Neutrophil (primary cell): ENCODE measurements at regions not wholly inside any gene's neighbourhood (a gene's known extent, or its start where the extent isn't known, plus 50 kb on each side); places are given as distances from the start of the nearest gene placed in this dataset.
"Not testable (repeated sequence)": the region's sequence is repeated elsewhere in the genome, so short reads cannot be mapped to it uniquely, and the experiment has no call there.

Experiments
- H3K27ac ChIP-seq: fragments of 200-600 bp; sonication (generic); 2 replicates; pipeline ENCODE4 v1.5.1; 2016; ENCODE audit warnings: mild to moderate bottlenecking, moderate library complexity
- H3K27me3 ChIP-seq: fragments of 200-600 bp; sonication (generic); 2 replicates; pipeline ENCODE4 v1.6.0; 2016; ENCODE audit warnings: mild to moderate bottlenecking
- H3K36me3 ChIP-seq: fragments of 200-600 bp; sonication (generic); 2 replicates; pipeline ENCODE4 v1.5.1; 2017
- H3K4me1 ChIP-seq, 2 experiments: fragments of 200-600 bp in 1 of 2; sonication (generic) in 1 of 2; 1 replicate in 1 of 2; 2 replicates in 1 of 2; pipeline versions ENCODE4 v1.5.1 to v1.6.1; 2013 to 2016; ENCODE audit warnings: low read depth in 1 of 2, low read length in 1 of 2, mild to moderate bottlenecking in 1 of 2, moderate library complexity in 1 of 2; ENCODE audit not compliant: control insufficient read depth in 1 of 2, insufficient read depth in 1 of 2
- H3K4me3 ChIP-seq, 2 experiments: fragments of 200-600 bp in 1 of 2; sonication (generic) in 1 of 2; 1 replicate in 1 of 2; 2 replicates in 1 of 2; pipeline ENCODE4 v1.5.1; 2013 to 2016; ENCODE audit warnings: low read depth in 1 of 2, low read length in 1 of 2, mild to moderate bottlenecking in 1 of 2, moderate library complexity in 1 of 2
- H3K9me3 ChIP-seq: fragments of 200-600 bp; sonication (generic); 2 replicates; pipeline ENCODE4 v1.5.1; 2016
- CTCF ChIP-seq: fragments of 200-600 bp; sonication (generic); IDR thresholded peaks from 2 replicates; pipeline ENCODE4 v1.5.1; 2016; ENCODE audit warnings: antibody characterized with exemption

- no peaks in the 10 kb centered on the region for H3K36me3 ChIP-seq
- no peaks in the 10 kb centered on the region for H3K9me3 ChIP-seq
- no peak overlapping the region for H3K4me3 ChIP-seq
- TF ChIP-seq CTCF: no peak
- H3K4me1 ChIP-seq: no peaks in the 10 kb centered on the region
- no peak overlapping the region for H3K27ac ChIP-seq
- no peaks in the 10 kb centered on the region for H3K27me3 ChIP-seq
These were observed 126.6 kb upstream of the GNAI1 start for GRCh38 chr7:80008039-80008438.

- no peak overlapping the region for H3K4me3 ChIP-seq
- no peaks in the 10 kb centered on the region for H3K9me3 ChIP-seq
- H3K36me3 ChIP-seq: no peaks in the 10 kb centered on the region
- H3K4me1 ChIP-seq: peaks cover 2 to 3% of the 10 kb centered on the region in 2 experiments
- no peak for TF ChIP-seq CTCF
- H3K27ac ChIP-seq: no peak overlapping the region
- no peaks in the 10 kb centered on the region for H3K27me3 ChIP-seq
These were observed 131.8 kb upstream of the GNAI1 start for GRCh38 chr7:80002865-80003264.

- no peak for TF ChIP-seq CTCF
- Histone ChIP-seq H3K36me3 (no peaks in the 10 kb centered on the region), H3K27ac (no peak overlapping the region), H3K4me1 (peaks cover 2 to 3% of the 10 kb centered on the region in 2 experiments), H3K9me3 (no peaks in the 10 kb centered on the region), H3K4me3 (no peak overlapping the region), H3K27me3 (no peaks in the 10 kb centered on the region)
These were observed 136.3 kb upstream of the GNAI1 start for GRCh38 chr7:79998363-79998762.

GRCh38 chr7:79997345-79997744 lies 137.3 kb upstream of the GNAI1 start:
- no peaks in the 10 kb centered on the region for H3K9me3 ChIP-seq
- peaks cover 2% of the 10 kb centered on the region in 2 experiments for H3K4me1 ChIP-seq
- H3K36me3 ChIP-seq: no peaks in the 10 kb centered on the region
- TF ChIP-seq CTCF: no peak
- H3K27ac ChIP-seq: no peak overlapping the region
- H3K27me3 ChIP-seq: no peaks in the 10 kb centered on the region
- H3K4me3 ChIP-seq: no peak overlapping the region

- H3K36me3 ChIP-seq, H3K27me3 ChIP-seq, H3K4me3 ChIP-seq, H3K27ac ChIP-seq, H3K9me3 ChIP-seq, H3K4me1 ChIP-seq: not testable (repeated sequence)
These were observed 138.9 kb upstream of the GNAI1 start for GRCh38 chr7:79995741-79996140.

- H3K36me3 ChIP-seq: no peaks in the 10 kb centered on the region
- H3K9me3 ChIP-seq: no peaks in the 10 kb centered on the region
- TF ChIP-seq CTCF: no peak
- no peak overlapping the region for H3K27ac ChIP-seq
- no peak overlapping the region for H3K4me3 ChIP-seq
- H3K27me3 ChIP-seq: no peaks in the 10 kb centered on the region
- H3K4me1 ChIP-seq: no peaks in the 10 kb centered on the region
These were observed 146.0 kb upstream of the GNAI1 start for GRCh38 chr7:79988653-79989052.
